ENCODE measurements at regions not wholly inside any gene's neighbourhood (a gene's known extent, or its start where the extent isn't known, plus 50 kb on each side); places are given as distances from the start of the nearest gene placed in this dataset.

GRCh38 chr2:6228251-6228650, 536.1 kb downstream of the SOX11 start:
- TF ChIP-seq CTCF (IDR thresholded peaks at IDR 0.05), result no peak
- no peak for TF ChIP-seq EZH2 (IDR thresholded peaks at IDR 0.05; ENCODE audit: borderline replicate concordance, insufficient read depth, low read depth, low read length, poor library complexity, severe bottlenecking)

All from B cell (primary cell).